ENCODE measurements at regions not wholly inside any gene's neighbourhood (a gene's known extent, or its start where the extent isn't known, plus 50 kb on each side); places are given as distances from the start of the nearest gene placed in this dataset.

DNA sequence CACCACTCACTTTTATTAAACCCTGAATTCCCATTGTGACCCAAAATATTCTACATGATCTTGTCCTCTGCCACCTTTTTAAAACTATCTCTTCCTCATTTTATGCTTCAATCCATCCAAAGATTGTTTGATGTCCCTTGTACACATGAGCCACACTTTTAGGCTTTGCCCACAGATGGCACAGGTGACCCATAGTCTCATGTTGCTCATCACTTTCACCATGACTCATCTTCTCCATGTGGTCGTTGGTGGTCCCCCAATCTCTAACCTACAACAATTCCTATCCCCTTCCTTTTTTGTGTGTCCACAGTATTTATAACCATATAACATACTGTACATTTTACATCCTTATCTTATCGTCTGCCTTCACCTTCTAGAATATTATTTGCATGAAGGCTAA is 271.5 kb upstream of the ZWINT start:
- in situ Hi-C loops (cut with HindIII; ENCODE audit: low pct_ligation_motif_present, low sequenced_read_pairs): no loop called here
- Histone ChIP-seq H3K27ac (no peak overlapping the region), H3K36me3 (replicated peaks) (no peaks in the 10 kb centered on the region), H3K27me3 (replicated peaks) (no peaks in the 10 kb centered on the region), H3K4me3 (ENCODE audit: low read depth, low read length) (no peak overlapping the region)
- TF ChIP-seq, protein P1, sequence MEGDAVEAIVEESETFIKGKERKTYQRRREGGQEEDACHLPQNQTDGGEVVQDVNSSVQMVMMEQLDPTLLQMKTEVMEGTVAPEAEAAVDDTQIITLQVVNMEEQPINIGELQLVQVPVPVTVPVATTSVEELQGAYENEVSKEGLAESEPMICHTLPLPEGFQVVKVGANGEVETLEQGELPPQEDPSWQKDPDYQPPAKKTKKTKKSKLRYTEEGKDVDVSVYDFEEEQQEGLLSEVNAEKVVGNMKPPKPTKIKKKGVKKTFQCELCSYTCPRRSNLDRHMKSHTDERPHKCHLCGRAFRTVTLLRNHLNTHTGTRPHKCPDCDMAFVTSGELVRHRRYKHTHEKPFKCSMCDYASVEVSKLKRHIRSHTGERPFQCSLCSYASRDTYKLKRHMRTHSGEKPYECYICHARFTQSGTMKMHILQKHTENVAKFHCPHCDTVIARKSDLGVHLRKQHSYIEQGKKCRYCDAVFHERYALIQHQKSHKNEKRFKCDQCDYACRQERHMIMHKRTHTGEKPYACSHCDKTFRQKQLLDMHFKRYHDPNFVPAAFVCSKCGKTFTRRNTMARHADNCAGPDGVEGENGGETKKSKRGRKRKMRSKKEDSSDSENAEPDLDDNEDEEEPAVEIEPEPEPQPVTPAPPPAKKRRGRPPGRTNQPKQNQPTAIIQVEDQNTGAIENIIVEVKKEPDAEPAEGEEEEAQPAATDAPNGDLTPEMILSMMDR (IDR thresholded peaks at IDR 0.05; ENCODE audit: low read depth, low read length, missing control alignments): no peak
- DNase-seq: no peak

DNA sequence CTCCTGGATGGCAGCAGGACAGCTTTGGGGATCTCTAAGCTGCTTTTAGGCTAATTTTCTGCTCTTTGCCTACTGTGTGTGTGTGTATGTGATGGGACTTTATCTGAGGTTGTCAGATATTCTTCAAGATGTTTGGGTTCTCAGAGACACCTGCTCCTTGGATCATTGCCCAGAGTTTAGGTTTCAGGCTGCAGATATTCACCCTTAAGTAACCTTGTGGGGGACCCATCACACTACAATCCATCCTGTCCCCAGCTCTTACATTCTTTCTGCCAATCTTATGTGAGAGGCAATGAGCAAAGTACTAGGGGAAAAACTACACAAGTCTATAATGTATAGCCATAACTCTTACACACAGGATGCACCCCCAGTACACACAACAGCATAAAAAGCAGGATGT is 263.0 kb upstream of the ZWINT start:
- Histone ChIP-seq H3K36me3 (replicated peaks) (no peaks in the 10 kb centered on the region), H3K27me3 (replicated peaks) (no peaks in the 10 kb centered on the region), H3K4me3 (ENCODE audit: low read depth, low read length) (no peak overlapping the region), H3K27ac (no peak overlapping the region)
- DNase-seq: no peak
- TF ChIP-seq, protein P1 (IDR thresholded peaks at IDR 0.05; ENCODE audit: low read depth, low read length, missing control alignments): no peak
- in situ Hi-C loops (cut with HindIII; ENCODE audit: low pct_ligation_motif_present, low sequenced_read_pairs): no loop called here

DNA sequence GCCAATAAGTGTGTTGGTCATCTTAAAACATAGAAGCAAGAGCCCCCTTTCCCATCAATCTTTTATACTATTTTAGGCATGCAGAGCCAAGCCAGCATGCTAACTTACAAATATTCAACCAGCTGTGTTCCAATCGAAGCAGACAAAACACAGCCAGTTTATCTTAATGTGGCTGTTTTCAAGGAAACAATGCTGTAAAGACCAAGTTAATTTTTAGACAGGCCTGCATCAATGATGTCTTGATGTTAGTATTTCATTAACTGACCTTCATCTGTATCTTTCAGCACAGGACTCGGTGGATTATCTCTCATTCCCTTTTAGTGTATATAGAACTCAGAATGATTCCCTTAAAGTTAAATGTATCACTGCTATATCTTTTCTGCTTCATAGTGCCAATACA is 262.0 kb upstream of the ZWINT start:
- H3K36me3 ChIP-seq (replicated peaks): no peaks in the 10 kb centered on the region
- in situ Hi-C loops (cut with HindIII; ENCODE audit: low pct_ligation_motif_present, low sequenced_read_pairs): no loop called here
- no peaks in the 10 kb centered on the region for H3K27me3 ChIP-seq (replicated peaks)
- no peak for DNase-seq
- no peak overlapping the region for H3K4me3 ChIP-seq (ENCODE audit: low read depth, low read length)
- H3K27ac ChIP-seq: no peak overlapping the region
- TF ChIP-seq, protein P1 (IDR thresholded peaks at IDR 0.05; ENCODE audit: low read depth, low read length, missing control alignments): no peak

DNA sequence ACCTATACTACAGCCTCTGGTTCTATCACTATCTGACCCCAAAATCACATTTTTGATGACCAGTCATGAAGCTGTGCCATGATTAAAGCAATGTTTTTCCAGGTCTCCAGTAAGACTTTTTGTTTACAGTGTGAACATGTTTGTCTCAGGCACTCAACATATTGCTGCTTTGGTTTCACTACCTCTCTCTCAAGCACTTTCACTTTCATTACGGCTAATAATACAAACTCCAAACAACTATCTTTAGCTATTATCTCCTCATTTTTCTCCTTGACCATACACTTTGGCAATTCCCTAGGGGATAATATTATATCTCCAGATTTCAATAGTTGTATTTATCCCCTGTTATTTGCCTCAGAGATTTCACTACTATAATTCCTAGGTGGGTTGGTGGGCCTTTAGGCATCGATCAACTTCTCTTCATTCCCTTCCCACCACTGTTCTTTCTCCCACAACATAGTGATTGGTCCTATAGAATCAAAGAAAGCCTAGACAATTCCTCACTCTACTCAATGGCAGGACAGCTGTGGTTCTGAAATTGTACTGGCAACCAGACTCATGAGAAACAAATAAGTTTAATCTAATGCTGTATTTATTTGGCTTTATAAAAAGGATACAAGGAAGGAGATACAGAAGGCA is 261.4 kb upstream of the ZWINT start:
- H3K36me3 ChIP-seq (replicated peaks): no peaks in the 10 kb centered on the region
- no peak overlapping the region for H3K4me3 ChIP-seq (ENCODE audit: low read depth, low read length)
- no peaks in the 10 kb centered on the region for H3K27me3 ChIP-seq (replicated peaks)
- TF ChIP-seq, protein P1 (IDR thresholded peaks at IDR 0.05; ENCODE audit: low read depth, low read length, missing control alignments): no peak
- H3K27ac ChIP-seq: no peak overlapping the region
- DNase-seq: no peak
- in situ Hi-C loops (cut with HindIII; ENCODE audit: low pct_ligation_motif_present, low sequenced_read_pairs): no loop called here

DNA sequence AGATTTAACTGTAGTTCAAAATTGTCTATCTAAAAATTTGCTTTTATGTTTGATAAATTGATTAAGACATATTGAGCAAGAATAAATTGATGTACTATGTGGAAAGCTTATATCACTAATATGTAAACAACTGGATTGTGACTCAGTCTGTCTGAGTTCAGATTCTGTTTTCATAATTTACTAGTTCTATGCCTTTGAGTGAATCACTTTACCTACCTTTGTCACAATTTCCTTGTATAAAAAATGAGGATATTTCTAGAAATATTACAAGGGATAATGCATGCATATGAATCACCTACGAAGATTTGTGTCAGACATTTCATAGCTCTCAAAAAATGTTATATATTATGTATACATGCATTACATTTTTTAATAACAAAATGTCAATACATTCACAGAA is 245.1 kb upstream of the ZWINT start:
- TF ChIP-seq, protein P1 (IDR thresholded peaks at IDR 0.05; ENCODE audit: low read depth, low read length, missing control alignments): no peak
- Histone ChIP-seq H3K36me3 (replicated peaks) (no peaks in the 10 kb centered on the region), H3K4me3 (ENCODE audit: low read depth, low read length) (no peak overlapping the region), H3K27me3 (replicated peaks) (no peaks in the 10 kb centered on the region), H3K27ac (no peak overlapping the region)
- in situ Hi-C loops (cut with HindIII; ENCODE audit: low pct_ligation_motif_present, low sequenced_read_pairs): no loop called here
- no peak for DNase-seq

DNA sequence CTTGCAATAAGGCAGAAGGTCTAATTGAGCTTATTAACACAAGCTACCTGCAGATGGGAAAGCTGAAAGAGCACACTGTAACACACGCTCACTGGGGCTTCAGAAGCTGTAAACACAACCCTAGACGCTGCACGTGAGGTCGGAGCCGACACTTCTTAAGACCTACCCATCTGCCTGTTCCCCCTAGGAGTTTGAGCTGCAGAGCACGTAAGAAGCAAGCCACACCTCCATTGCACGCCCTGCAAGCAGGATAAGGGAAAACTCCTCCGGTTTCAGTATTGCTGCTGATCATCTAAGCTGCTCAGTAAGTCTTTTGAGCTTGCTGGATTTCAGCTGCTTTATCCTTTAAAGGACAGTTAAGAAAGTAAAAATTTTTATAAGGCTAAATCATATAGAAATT is 244.0 kb upstream of the ZWINT start:
- in situ Hi-C loops (cut with HindIII; ENCODE audit: low pct_ligation_motif_present, low sequenced_read_pairs): no loop called here
- TF ChIP-seq, protein P1 (IDR thresholded peaks at IDR 0.05; ENCODE audit: low read depth, low read length, missing control alignments): no peak
- no peak for DNase-seq

More for the DNA sequence above, 244.0 kb upstream of the ZWINT start:
- H3K36me3 ChIP-seq (replicated peaks): no peaks in the 10 kb centered on the region
- no peaks in the 10 kb centered on the region for H3K27me3 ChIP-seq (replicated peaks)
- no peak overlapping the region for H3K27ac ChIP-seq
- no peak overlapping the region for H3K4me3 ChIP-seq (ENCODE audit: low read depth, low read length)

All from brain microvascular endothelial cell (primary cell).